GM19238 (cell line): ENCODE measurements at regions not wholly inside any gene's neighbourhood (a gene's known extent, or its start where the extent isn't known, plus 50 kb on each side); places are given as distances from the start of the nearest gene placed in this dataset.

ENCODE experiments used
- DNase-seq: peaks from one replicate; pipeline ENCODE4 v3.0.0; 2011; ENCODE audit warnings: low spot score; ENCODE audit not compliant: insufficient read length

DNA sequence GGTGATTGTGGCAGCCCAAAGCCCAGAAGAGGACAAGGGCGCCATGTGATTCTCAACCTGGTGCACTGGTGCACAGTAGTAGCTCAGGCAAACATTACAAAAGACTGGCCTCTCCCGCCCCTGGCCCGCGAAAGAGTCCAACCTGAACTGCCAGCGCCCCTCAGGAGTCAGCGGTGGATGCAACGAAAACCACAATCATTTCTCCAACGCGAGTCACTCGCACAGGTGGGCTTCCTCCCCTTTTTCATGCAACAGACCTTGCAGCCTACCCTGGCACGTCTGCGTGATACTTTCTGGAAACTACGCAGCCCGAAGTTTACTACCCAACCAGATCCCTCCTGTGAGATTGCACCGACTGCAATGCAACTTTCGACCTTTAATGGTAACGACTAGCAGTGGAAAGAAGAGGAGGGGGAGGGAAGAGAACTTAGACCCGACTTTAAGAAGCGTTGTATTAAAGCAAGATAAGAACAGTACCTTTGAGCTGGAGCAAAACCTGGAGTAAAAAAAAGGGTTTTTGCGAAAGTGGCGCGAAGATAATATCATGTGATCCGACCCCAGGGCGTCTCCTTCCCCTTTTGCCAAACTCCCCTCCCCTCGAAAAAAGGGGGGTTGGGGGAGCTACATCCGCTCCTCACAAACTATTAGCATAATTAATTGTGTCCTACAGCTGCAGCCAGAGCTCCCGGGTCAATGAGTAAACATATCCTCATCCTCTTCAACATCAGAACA is 63.3 kb upstream of the CCDC160 start:
- no peak for DNase-seq

GRCh38 chrX:134174273-134174660 is 62.7 kb upstream of the CCDC160 start:
- DNase-seq, result no peak

DNA sequence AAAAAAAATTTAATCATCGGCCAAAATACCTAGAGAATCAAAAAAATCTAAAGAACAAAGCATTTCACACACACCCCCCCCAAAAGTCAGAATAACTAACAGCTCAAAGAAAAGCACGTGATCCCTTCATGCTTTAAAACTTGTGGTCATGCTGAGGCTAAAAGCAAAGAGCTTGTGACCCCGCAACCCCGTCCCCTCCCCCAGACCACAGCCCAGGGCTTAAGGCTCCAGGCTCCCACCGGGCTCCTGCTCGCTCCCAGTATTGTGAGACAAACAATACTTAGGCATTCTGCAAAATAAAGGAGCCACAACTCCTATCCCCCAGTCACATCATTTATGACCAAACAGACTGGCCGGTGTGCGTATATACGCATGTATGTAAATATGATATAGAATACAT is 62.1 kb upstream of the CCDC160 start:
- no peak for DNase-seq

DNA sequence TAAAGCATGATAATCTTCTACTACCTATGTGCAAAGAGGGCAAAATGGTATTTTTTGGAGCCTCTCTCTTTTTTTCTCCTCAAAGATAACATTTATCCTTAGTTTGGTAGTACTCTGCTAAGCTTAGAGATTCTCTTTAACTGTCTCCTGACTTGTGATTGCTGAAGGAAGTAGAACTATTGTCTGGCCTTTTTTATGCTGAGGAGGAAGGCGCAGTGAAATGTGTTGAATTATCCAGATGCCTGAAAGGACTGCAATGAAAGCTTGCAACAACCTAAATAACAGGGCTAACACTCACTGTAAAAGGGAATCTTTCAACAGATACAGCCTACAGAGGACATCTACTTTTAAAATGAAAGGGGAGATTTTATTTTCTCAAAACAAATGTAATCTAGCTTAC is 59.5 kb upstream of the CCDC160 start:
- no peak for DNase-seq

DNA sequence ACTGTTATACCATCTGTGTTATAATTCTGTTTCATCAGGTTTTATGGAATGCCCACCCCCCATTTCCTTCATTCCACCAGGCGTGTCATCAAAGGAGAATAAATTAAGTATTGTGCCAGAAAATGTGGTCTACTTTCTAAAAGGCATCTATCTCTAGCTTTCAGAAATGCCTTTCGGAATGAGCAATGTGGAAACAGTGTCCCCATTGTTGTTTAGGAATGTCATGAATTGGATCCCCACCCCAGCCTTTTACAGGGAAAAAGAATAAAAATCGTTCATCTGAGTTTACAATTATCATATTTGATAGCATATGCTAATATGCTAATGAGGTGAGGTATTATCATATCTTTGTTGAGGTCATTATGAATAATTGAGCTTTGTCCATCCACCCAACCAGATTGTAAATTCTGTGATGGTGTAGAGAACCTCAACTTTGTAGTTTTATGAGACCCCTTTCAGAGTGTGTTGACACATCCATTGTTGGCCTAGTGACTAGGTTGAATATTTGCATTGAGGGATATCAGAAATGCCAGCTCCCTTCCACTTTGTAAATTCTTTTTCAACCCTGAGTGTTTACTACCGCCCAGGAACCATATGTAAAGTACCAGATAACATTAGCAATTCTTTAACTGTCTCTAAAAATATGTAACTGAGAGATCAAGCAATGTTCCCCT is 56.2 kb upstream of the CCDC160 start:
- no peak for DNase-seq

DNA sequence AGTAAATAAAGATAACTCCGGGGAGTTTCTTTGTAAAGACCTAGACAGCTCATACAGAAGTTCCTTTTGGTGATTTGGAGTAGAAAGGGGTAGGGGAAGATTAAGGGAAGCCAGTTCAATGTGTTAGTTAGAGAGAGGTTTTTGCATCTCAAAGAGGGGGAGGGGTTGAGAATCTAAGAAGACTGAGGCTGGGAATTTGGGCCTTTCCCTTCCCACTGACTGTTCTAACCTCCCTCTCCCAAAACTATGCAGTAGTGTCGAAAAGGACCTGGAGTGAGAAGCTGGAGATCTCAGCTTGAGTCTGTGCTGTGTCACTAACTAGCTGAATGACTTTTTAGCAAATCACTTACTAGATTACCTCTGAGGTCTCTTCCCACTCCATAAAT is 55.7 kb upstream of the CCDC160 start:
- no peak for DNase-seq

GRCh38 chrX:134183665-134184064 is 53.3 kb upstream of the CCDC160 start:
- no peak for DNase-seq

GRCh38 chrX:134184936-134185335 is 52.0 kb upstream of the CCDC160 start:
- no peak for DNase-seq

DNA sequence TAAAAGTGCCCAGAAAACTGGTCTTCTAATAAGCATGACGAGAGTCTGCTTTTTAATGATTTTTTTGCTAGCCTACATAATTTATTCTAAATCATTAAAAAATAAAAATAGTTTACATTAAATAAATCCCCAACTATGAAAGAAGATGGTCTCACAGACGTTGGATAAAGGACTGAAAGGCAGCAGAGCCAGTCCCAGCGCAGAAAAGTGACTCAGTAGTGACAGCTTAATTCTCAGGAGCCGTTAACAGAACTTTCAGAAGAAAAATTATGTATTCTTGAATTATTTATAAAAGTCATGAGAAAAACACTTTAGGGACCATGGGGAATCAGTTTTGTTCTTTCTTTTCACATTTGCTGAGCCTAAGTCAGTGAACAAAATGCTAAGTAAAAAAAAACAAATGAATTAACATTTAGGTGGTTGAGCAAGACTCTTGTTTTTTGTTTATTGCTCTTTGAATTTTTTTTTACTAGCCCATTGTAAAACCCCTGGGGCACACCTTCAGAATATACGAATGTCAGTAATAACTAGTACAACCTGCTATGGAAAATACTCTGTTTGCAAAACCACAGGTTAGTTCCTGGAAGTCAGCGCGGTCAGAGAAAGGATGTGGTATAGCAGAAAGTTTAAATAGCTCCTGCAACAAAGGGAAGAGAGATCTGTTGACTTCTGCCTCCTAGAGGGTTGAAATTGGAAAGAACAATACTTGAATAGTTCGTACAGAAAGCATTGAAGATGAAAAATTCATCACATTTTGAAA is 50.4 kb upstream of the CCDC160 start:
- peak; percentile 7 for DNase-seq
